Loucy (cell line): ENCODE measurements at regions not wholly inside any gene's neighbourhood (a gene's known extent, or its start where the extent isn't known, plus 50 kb on each side); places are given as distances from the start of the nearest gene placed in this dataset.

ENCODE experiments used
- H2AFZ ChIP-seq: fragments of 200-600 bp; sonication (generic); 2 replicates; pipeline ENCODE4 v1.6.0; 2016; ENCODE audit warnings: antibody characterized with exemption, mild to moderate bottlenecking, low read length, moderate library complexity
- H3F3A ChIP-seq: fragments of 200-600 bp; 2 replicates; pipeline ENCODE4 v1.6.0; 2016; ENCODE audit warnings: antibody characterized with exemption, low read depth, mild to moderate bottlenecking
- H3K27me3 ChIP-seq: fragments of 200-600 bp; sonication (generic); 2 replicates; pipeline ENCODE4 v1.6.1; 2014; ENCODE audit warnings: low read length, mild to moderate bottlenecking; ENCODE audit not compliant: insufficient read depth, poor library complexity, severe bottlenecking
- H3K36me3 ChIP-seq: fragments of 200-600 bp; sonication (generic); 2 replicates; pipeline ENCODE4 v1.6.1; 2016; ENCODE audit warnings: low read length; ENCODE audit not compliant: insufficient read depth
- H3K4me1 ChIP-seq: fragments of 200-600 bp; sonication (generic); 2 replicates; pipeline ENCODE4 v1.5.1; 2014; ENCODE audit warnings: low read length, mild to moderate bottlenecking; ENCODE audit not compliant: insufficient read depth, poor library complexity, severe bottlenecking
- H3K4me2 ChIP-seq: fragments of 200-600 bp; sonication (generic); 2 replicates; pipeline ENCODE4 v1.6.0; 2014; ENCODE audit warnings: antibody characterized with exemption, low read length, low read depth, mild to moderate bottlenecking; ENCODE audit not compliant: poor library complexity, severe bottlenecking
- H3K4me3 ChIP-seq: fragments of 200-600 bp; sonication (generic); 2 replicates; pipeline ENCODE4 v1.5.1; 2014; ENCODE audit warnings: low read length, mild to moderate bottlenecking, mixed read lengths; ENCODE audit not compliant: poor library complexity, severe bottlenecking
- H3K79me2 ChIP-seq: fragments of 200-600 bp; sonication (generic); 2 replicates; pipeline ENCODE4 v1.6.1; 2014; ENCODE audit warnings: low read length; ENCODE audit not compliant: insufficient read depth
- H3K9ac ChIP-seq: fragments of 200-600 bp; sonication (generic); 2 replicates; pipeline ENCODE4 v1.6.0; 2014; ENCODE audit warnings: mild to moderate bottlenecking, low read depth, low read length, moderate library complexity; ENCODE audit not compliant: poor library complexity, severe bottlenecking
- H3K9me2 ChIP-seq: fragments of 200-600 bp; sonication (generic); replicated peaks from 2 replicates; pipeline ENCODE4 v1.6.1; 2016; ENCODE audit warnings: low read depth, low read length, mixed read lengths
- H3K9me3 ChIP-seq: fragments of 200-600 bp; sonication (generic); 2 replicates; pipeline ENCODE4 v1.6.1; 2014; ENCODE audit warnings: mild to moderate bottlenecking, antibody characterized with exemption, low read length, low read depth; ENCODE audit not compliant: insufficient read depth
- H4K20me1 ChIP-seq: fragments of 200-600 bp; sonication (generic); 2 replicates; pipeline ENCODE4 v1.6.0; 2014; ENCODE audit warnings: antibody characterized with exemption, low read length, mild to moderate bottlenecking; ENCODE audit not compliant: insufficient read depth, poor library complexity, severe bottlenecking
- EZH2phosphoT487 ChIP-seq: fragments of 200-600 bp; IDR thresholded peaks from 2 replicates; pipeline ENCODE4 v1.6.1; 2018; ENCODE audit warnings: antibody characterized with exemption, mild to moderate bottlenecking, moderate library complexity, borderline replicate concordance
- TF ChIP-seq, protein P1 (sequence below): fragments of 200-600 bp; sonication (generic); conservative IDR thresholded peaks from 2 replicates; pipeline ENCODE4 v1.5.1; 2014; ENCODE audit warnings: mild to moderate bottlenecking, antibody characterized with exemption, low read length

- no peak overlapping the region for H3K9ac ChIP-seq
- H3K9me2 ChIP-seq = no peaks in the 10 kb centered on the region
- TF ChIP-seq EZH2phosphoT487 = no peak
- TF ChIP-seq, protein P1, sequence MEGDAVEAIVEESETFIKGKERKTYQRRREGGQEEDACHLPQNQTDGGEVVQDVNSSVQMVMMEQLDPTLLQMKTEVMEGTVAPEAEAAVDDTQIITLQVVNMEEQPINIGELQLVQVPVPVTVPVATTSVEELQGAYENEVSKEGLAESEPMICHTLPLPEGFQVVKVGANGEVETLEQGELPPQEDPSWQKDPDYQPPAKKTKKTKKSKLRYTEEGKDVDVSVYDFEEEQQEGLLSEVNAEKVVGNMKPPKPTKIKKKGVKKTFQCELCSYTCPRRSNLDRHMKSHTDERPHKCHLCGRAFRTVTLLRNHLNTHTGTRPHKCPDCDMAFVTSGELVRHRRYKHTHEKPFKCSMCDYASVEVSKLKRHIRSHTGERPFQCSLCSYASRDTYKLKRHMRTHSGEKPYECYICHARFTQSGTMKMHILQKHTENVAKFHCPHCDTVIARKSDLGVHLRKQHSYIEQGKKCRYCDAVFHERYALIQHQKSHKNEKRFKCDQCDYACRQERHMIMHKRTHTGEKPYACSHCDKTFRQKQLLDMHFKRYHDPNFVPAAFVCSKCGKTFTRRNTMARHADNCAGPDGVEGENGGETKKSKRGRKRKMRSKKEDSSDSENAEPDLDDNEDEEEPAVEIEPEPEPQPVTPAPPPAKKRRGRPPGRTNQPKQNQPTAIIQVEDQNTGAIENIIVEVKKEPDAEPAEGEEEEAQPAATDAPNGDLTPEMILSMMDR = no peak
- no peaks in the 10 kb centered on the region for H3K27me3 ChIP-seq
- H3K4me1 ChIP-seq = no peaks in the 10 kb centered on the region
- no peak overlapping the region for H3K4me2 ChIP-seq
- H3K79me2 ChIP-seq = no peaks in the 10 kb centered on the region
- H3K4me3 ChIP-seq = no peak overlapping the region
- no peaks in the 10 kb centered on the region for H4K20me1 ChIP-seq
- no peaks in the 10 kb centered on the region for H3F3A ChIP-seq
- no peaks in the 10 kb centered on the region for H3K9me3 ChIP-seq
- H3K36me3 ChIP-seq = no peaks in the 10 kb centered on the region
- H2AFZ ChIP-seq = no peak overlapping the region
Observed at GRCh38 chr11:42344204-42344792, 884.8 kb upstream of the LRRC4C start.

DNA sequence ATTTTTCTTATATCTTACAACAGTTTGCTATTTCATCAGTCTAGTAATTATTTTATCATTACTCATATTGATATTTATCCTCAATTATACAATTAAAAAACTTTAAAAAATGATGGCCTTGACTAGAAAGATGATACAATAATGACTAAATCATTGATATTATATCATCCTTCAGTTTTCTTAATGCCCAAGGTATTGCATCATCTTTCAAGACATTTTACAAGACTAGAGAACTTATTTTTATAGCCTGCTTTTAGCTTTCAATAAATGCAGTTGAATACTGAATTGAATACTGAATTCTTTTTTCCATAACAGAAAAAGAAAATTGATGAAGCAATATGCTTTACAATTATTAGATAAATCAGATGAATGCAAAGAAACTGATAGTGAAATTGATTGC, 886.5 kb upstream of the LRRC4C start:
- Histone ChIP-seq H3K4me2 (no peak overlapping the region), H3K4me1 (no peaks in the 10 kb centered on the region), H4K20me1 (no peaks in the 10 kb centered on the region), H3K36me3 (no peaks in the 10 kb centered on the region), H3F3A (no peaks in the 10 kb centered on the region), H3K79me2 (no peaks in the 10 kb centered on the region), H3K9me2 (no peaks in the 10 kb centered on the region), H3K9ac (no peak overlapping the region), H3K27me3 (no peaks in the 10 kb centered on the region), H2AFZ (no peak overlapping the region), H3K9me3 (no peaks in the 10 kb centered on the region), H3K4me3 (no peak overlapping the region)
- TF ChIP-seq EZH2phosphoT487 = no peak
- TF ChIP-seq, protein P1 = no peak

DNA sequence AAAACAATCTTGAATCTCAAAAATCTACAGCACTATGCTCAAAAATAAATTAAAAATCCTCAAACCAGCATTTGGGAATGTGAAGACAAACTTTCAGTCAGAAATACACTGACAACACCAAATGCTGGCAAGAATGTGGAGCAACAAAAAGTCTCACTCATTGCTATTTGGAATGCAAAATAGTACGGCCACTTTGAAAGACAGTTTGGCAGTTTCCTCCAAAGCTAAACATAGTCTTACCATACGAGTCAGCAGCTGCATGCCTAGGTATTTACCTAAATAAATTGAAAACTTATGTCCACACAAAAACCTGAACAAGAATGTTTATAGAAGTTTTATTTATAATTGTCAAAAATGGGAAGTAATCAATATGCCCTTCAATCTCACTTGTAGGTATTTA, 904.2 kb upstream of the LRRC4C start:
- Histone ChIP-seq H3K9ac (no peak overlapping the region), H3K4me3 (no peak overlapping the region)

More for the DNA sequence above, 904.2 kb upstream of the LRRC4C start:
- Histone ChIP-seq H2AFZ (no peak overlapping the region), H3K9me2 (no peaks in the 10 kb centered on the region), H3K4me1 (no peaks in the 10 kb centered on the region), H3K9me3 (no peaks in the 10 kb centered on the region), H3K4me2 (no peak overlapping the region), H3K27me3 (no peaks in the 10 kb centered on the region), H3F3A (no peaks in the 10 kb centered on the region), H3K36me3 (no peaks in the 10 kb centered on the region), H4K20me1 (no peaks in the 10 kb centered on the region), H3K79me2 (no peaks in the 10 kb centered on the region)
- TF ChIP-seq, protein P1 = no peak
- no peak for TF ChIP-seq EZH2phosphoT487
